ENCODE measurements at regions not wholly inside any gene's neighbourhood (a gene's known extent, or its start where the extent isn't known, plus 50 kb on each side); places are given as distances from the start of the nearest gene placed in this dataset.
A peak's percentile ranks its signal among the peaks of the same experiment; 100 is the strongest.
"Not testable (repeated sequence)": the region's sequence is repeated elsewhere in the genome, so short reads cannot be mapped to it uniquely, and the experiment has no call there.

DNA sequence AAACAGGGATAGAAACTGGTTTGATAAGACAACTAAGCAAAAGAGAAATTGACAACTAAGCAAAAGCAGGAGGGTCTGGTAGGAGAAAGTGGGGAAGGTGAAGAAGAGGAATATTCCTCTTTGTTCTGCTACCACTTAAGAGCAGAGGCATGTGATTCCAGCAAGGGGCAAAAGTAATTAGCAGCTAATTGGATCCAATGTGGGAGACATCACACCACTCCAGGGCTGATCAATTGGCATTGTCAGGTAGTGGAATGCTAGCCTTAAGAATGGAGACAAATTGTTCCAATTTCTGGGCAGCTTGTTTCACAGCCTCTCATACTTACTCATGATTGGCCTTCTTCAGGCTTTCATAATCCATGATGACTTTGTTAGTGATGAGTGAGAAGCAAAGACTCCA is 547.1 kb upstream of the GCFC2 start:
- no peak for DNase-seq (ENCODE audit: low spot score)

DNA sequence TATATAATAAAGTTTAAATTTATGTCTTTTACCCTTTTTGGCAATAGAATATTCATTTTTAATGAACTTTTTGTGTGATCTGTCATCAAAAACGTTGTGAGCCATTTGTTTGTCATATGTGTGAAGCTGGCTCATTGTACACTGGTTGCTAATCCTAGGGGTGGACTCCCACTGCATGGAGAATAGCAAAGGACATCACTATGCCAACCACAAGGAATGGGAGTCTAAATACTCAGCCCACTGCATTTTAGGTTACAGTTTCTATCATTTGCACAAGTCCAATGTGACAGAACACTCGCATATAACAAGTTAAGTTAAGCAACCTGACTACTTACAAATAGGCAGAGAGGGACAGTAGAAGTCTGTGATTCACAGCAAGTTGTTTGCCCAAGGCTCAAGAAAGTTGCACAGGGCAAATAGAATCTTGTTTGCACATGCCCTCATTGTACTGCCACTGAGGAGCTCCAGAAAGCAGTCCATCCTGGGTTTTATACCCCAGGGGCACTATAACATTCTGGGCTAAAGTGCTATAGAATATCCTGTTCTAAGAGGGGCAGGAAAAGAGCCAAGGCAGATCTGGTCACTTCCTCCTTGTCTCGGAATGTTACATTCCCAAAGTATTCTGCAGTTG is 545.9 kb upstream of the GCFC2 start:
- peak; percentile 37 for DNase-seq (ENCODE audit: low spot score)

DNA sequence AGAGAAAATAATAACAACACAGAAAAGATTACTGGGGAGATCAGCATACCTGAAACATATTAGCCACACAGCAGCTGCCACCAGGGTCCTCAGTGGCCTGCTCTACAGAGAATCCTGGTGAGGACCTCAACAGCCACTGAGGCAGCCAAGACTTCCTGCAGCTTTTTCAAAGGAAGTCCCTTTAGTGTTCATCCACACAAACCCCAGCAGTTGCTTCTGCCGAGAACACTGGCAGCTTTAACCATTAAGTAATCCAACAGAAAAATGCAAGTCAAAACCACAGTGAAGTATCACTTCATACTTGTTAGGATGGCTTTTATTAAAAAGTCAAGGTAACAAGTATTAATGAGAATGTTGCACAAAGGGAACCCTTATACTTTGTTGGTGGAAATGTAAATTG is 542.0 kb upstream of the GCFC2 start:
- DNase-seq (ENCODE audit: low spot score), result no peak

DNA sequence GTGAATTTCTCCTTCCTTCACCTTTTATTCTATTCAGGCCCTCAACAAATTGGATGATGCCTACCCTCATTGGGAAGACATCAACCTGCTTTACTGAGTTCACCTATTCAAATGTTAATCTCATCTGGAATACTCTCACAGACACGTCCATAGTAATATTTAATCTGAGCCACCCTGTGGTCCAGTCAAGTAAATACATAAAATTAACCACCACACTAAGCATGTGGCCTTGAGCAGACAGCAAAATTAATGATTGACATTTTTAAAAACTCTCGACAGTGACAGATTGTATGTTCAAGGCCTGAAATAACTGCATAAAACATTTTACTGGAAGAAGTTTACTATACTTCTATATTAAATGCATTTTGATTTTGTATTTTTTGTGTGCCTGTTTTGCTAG is 540.6 kb upstream of the GCFC2 start:
- no peak for DNase-seq (ENCODE audit: low spot score)

DNA sequence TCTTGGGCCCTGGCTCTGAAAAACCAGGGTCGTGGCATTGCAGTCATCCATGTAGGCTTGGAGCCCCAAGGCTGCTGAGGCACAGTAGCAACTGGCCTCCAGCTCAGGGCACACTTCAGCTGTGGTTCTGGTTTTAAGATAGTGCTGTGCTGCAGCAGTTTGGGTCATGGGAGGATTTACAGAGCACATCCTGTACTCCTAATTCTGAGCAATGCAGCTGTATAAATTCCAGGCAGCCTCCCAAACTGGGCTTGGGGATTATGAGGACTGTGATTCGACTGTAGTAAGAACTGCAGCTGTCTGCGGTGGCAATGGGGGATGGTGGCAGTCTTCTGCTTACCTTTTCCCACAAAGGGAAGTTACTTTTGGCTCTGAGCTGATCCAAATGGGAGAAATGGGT is 536.3 kb upstream of the GCFC2 start:
- no peak for DNase-seq (ENCODE audit: low spot score)

DNA sequence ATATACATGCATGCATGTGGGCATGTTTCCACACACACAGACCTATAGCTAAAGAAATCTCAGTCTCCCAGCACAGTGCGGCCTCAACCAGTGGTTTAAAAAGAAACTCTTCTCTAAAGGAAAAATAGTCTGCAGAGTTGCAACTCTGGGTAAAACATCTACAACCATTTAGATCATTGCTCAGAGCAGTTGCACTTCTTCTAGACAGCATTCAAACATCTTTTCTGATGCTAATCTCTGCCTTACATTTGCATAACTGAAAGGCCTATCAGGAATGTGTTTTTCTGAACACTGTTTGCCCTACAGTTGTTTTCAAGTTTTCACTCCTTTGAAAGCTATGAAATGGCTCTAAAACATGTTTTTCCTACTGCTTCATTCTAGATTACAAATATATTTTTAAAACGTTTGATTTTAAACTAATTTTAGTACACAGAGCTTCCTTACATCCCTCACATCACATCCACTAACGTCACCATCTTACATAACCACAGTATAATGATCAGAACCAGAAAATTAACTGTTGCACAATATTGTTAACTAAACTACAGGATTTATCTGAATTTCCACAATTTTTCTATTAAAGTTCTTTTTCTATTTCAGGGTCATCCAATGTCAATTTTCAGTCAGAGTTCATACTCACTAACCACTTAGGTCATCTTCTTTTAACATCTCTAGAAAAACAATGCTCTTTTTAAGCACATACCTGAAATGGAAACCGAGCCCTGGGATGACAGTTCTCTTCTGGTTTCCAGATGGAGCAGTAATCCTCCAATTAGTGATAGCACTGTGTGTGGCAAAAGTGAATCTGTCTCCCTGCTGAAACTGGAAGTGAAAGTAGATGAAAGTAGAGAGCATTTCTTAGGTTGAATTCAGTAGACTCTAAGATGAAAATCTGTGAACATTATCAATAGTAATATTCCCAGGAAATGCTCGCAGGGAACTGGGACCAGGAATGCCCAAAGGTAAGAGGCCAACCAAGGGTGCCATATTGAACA is 501.6 kb upstream of the GCFC2 start:
- DNase-seq (ENCODE audit: low spot score), result no peak

DNA sequence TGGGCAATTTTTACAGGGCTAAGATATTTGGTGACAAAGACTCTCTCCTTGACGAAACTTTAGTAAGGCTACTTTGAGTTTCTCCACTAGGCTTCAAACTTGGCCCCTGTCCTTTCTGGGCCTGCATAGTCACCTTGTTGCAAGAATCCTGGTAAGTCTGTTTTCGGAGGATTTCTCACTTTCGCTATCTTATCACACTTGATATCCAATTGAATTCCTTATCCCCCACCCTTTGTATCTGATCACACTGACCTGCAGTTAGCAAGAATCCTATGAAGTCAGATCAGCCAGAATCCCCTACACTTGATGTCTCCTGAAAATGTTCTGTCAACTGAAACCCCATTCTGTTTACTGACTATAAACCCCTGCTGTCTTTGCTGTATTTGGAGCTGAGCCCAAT is 499.8 kb upstream of the GCFC2 start:
- no peak for DNase-seq (ENCODE audit: low spot score)

DNA sequence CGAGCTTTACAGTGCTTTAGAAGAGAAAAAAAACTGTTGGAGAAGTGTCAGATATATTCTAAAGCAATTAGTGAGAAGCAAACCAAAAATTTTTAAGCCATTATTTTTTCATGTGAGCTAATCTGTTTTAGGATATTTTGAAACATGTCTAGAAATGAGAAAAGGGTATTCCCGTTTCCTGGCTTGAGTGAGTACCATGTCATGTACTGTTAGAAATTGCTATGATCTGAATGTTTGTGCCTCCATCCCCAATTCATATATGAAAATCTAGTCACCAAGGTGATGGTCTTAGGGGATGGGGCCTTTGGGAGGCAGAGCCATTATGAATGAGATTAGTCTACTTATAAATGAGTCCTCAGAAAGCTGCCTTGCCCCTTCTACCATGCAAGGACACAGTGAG is 493.3 kb upstream of the GCFC2 start:
- no peak for DNase-seq (ENCODE audit: low spot score)

DNA sequence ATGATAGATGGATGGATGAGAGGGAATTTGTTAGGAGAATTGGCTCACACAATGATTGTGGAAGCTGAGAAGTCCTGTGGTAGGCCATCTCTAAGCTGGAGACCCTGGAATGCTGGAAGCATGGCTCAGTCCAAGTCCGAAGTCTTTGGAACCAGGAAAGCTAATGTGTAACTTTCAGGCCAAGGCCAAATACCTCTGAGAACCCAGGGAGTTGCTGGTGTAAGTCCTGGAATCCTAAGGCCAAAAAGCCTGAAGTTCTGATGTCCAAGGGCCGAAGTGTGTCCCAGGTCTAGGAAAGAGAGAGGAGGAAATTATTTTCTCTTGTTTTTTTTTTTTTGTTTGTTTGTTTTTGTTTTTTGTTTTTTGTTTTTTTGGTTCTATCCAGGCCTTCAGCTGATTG is 492.2 kb upstream of the GCFC2 start:
- no peak for DNase-seq (ENCODE audit: low spot score)

DNA sequence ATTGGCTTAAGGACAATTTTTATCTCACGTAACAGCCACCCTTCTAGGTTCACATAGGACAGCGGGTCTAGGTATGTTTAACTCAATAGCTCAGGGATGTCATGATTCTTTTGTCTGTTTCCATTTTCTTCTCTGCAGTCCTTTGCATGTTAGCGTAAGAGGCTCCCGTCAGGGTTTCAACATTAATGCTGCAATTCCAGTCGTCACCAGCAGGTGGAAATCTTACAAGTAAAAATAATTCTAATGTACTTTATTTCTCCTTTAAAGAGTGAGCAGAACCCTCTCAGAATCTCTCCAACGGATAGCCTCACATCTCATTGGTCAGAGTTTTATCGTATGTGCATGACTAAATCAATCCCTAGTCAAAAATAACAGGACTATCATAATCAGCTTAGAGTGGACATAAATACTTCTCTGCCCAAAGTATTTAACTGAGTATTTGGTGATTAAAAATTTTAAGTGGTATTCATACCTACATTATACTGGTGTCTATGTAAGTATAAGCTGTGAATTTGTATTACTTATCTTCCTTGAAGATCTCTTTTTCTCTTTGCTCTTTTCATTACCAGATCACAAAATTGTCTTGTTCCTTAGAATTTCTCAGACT is 487.2 kb upstream of the GCFC2 start:
- DNase-seq (ENCODE audit: low spot score), result peak; percentile 30

DNA sequence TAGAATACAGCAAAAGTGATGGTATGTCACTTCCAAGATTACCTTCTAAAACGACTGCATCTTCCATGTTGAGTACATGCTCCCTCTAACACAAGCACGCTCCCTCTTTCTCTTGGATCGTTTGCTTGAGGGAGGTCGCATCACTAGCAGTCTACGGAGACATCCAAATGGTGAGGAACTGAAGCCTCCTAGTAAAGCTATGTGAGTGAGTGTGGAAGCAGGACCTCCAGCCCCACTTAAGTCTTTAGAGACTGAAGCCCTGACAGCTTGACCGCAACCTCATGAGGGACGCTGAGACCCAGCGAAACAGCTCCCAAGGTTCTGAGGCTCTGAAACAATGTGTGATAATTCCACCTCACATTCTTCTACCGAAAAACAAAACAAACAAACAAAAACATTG is 486.7 kb upstream of the GCFC2 start:
- no peak for DNase-seq (ENCODE audit: low spot score)

DNA sequence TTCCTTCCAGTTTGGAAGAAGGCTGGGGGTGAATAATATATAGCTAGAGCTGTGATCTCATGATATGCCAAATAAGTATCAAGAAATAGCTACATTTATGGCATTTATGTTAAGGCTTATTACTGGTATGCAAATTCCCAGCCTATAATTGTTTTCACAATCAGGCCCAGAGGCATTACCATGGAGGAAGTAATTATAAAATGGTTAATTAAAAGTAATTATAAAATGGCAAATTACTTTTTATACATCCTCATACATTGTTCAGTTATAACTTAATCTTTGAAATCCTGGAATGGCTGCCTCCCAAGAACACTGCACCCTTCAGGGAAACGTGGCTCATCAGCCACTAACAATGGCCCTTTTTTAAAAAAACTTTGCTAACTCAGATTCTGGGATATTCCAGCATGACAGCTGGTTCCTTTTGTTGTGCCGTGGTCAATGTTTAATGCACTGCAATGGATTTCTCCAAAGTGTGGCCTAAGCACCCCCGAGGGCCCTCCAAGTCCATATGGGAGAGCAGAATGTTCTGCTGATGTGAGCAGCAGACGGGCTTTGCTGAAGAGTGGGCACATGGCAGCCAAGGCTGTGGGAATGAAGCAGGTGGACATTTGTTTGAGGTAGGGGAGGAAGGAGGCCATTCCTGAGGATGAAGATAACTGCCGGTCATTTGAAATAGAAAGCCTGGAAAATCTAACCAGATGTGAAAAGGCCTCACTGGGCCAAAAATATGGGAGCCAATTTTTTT is 483.5 kb upstream of the GCFC2 start:
- DNase-seq (ENCODE audit: low spot score), result no peak

DNA sequence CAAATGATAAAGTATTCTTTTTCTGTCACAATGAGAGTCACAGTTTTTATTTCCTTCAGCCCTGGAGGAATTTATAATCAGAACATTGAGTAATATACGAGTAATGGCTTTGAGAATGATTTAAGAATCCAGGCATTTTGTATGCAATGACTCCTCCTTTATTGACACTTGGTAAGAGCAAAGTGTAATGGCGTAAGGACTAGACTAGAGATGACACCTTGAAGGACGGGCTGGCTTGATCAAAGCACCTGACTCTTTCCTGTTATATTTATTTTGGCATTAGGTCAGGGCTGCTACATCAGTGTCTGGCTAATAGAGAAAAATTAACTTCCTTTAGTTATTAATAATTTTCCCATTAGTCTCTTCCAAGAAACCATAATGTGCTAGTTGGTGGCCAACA is 482.4 kb upstream of the GCFC2 start:
- no peak for DNase-seq (ENCODE audit: low spot score)

DNA sequence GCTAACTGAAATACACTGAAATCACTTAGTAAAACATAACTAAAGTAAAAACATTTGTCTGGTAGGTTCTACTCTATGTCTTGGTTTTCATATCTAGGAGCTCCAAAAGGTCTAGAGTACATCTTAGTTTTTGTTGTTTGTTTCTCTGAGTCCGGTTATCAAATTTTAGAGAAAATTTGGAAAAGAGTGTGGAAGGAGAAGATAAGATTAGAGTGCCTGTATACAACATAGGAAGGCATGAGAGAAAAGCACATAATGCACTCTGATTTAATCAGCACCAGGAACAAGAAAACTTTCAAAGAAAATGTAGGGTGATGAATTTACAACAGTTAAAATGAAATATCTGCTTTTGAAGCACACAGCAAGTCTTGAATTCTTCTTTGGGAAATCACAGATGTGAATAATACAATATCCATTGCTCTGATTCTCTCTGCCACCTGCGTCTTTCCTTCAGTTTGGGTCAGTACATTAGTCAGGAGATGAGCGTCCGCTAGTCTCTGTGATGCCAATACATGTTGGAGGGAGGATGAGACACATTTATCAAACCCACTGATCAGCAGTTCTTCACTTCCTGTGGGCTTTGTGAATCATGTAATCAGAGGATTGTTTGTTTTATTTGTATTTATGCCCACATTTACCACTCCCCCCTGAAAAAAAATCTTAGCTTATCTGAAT is 477.8 kb upstream of the GCFC2 start:
- no peak for DNase-seq (ENCODE audit: low spot score)

DNA sequence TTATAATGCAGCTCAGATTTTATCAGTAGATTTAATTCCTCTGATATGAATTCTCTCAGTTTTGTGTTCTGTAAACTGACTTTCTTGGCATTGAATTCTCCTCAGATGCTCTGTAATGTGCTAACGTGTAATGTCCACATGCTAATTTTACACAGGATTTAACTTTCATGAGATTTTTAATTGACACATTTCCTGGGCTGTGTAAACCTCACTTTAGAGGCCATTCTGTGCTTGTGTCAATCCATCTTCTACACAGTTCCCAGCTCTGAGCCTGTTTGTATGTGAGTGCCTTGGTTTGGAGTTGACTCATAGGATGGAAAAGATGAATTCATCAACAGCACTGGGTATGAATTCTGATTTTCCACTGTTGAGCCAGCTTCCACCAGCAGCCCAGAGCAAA is 476.7 kb upstream of the GCFC2 start:
- no peak for DNase-seq (ENCODE audit: low spot score)

DNA sequence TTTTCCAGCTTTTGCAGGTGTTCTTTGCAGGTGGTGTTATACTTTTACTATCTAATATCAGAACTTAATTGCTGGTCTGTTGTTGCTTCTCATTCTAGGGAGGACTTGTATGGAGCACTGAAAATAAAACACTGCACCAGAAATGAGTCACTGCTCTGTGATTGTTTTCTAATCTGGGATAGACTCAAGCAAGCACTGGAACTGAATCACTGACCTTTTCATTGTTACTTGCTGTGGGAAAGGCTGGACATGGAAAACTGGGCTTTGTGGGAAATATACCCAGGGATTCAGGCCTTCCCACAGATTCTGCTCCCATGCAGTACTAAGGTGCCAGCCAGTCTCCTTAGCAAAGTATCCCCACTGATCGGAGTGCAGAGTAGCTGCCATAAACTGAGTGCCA is 470.0 kb upstream of the GCFC2 start:
- no peak for DNase-seq (ENCODE audit: low spot score)

DNA sequence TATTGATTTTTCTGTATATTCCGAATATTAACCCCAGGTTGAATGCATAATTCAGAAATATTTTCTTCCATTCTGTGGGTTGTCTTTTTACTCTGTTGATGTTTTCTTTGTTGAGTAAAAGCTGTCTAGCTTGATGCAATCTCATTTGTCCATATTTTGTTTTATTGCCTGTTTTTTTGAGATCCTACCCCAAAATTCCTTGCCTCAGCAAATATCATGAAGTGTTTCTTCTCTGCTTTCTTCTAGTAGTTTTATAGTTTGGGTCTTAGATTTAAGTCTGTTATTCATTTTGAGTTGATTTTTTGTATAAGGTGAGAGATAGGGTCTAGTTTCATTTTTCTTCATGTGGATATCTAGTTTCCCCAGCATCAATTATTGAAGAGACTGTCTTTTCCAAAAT is 467.9 kb upstream of the GCFC2 start:
- DNase-seq (ENCODE audit: low spot score), result no peak

DNA sequence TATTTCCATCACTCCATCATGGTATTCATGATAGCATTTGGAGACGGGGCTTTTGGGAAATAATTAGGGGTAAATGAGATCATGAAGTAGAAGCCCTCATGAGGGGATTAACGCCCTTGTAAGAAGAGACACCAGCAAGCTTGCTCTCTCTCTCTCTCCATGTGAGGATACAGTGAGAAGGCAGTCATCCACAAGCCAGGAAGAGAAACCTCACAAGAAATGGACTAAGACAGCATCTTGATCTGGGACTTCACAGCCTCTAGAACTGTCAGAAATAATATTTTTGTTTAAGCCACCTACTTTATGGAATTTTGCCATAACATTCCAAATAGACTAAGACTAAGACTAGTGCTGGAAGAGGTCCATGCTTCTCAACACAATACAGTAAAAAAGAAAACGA is 464.6 kb upstream of the GCFC2 start:
- no peak for DNase-seq (ENCODE audit: low spot score)

DNA sequence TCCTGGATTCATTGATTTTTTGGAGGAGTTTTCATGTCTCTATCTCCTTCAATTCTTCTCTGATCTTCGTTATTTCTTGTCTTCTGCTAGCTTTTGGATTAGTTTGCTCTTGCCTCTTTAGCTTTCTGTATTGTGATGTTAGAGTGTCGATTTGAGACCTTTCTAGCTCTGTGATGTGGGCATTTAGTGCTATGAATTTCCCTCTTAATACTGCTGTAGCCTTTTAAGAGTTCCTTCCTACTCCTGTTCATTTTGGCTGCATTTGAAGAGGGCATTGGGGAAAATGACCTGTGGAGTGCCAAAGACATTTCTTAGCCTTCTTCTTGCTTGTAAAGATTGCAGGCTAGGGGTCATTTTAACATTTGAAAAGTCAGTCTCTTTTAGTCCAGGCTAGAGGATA is 463.8 kb upstream of the GCFC2 start:
- no peak for DNase-seq (ENCODE audit: low spot score)

DNA sequence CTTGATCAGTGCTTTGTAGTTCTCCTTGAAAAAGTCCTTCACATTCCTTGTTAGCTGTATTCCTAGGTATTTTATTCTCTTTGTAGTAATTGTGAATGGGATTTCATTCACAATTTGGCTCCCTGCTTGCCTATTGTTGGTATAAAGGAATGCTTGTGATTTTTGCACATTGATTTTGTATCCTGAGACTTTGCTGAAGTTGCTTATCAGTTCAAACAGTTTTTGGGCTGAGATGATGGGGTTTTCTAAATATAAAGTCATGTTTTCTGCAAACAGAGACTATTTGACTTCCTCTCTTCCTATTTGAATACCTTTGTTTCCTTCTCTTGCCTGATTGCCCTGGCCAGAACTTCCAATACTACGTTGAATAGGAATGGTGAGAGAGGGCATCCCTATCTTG is 462.5 kb upstream of the GCFC2 start:
- DNase-seq (ENCODE audit: low spot score), result not testable (repeated sequence)

DNA sequence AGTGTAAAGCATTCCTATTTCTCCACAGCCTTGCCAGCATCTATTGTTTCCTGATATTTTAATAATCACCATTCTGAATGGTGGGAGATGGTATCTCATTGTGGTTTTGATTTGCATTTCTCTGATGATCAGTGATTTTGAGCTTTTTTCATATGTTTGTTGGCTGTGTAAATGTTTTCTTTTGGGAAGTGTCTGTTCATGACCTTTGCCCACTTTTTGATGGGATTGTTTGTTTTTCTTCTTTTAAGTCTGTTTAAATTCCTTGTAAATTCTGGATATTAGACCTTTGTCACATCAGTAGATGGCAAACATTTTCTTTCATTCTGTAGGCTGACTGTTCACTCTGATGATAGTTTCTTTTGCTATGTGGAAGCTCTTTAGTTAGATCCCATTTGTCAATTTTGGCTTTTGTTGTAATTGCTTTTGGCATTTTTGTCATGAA is 461.5 kb upstream of the GCFC2 start:
- DNase-seq (ENCODE audit: low spot score), result not testable (repeated sequence)

DNA sequence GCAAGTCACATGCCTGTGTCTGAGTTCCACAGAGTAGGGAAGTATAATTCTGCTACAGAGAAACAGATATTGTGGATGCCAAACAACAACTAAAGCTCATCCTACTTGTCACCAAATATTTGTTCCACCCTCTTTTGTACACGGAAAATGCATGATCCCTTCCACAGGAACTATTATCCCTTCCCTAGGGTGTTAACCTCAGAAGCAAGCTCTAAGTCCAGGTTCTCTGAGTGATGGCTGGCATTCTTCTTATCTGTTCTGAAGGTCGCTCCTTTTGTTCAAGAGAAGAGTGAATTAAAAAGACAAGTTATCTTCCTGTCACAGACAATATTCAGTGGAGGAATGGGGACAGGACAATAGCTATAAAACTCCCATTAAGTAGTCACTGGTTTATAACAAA is 460.1 kb upstream of the GCFC2 start:
- no peak for DNase-seq (ENCODE audit: low spot score)
